HG02759 (cell line): ENCODE measurements at regions not wholly inside any gene's neighbourhood (a gene's known extent, or its start where the extent isn't known, plus 50 kb on each side); places are given as distances from the start of the nearest gene placed in this dataset.
"Not testable (repeated sequence)": the region's sequence is repeated elsewhere in the genome, so short reads cannot be mapped to it uniquely, and the experiment has no call there.

Experiments used
- ATAC-seq: cut with Tn5 transposase; IDR thresholded peaks from one replicate; pipeline ENCODE4 v1.9.1; 2021; ENCODE audit warnings: mild to moderate bottlenecking, moderate library complexity; ENCODE audit not compliant: unreplicated experiment

GRCh38 chr1:222079566-222079965, 337.7 kb upstream of the DUSP10 start:
- ATAC-seq: no peak

DNA sequence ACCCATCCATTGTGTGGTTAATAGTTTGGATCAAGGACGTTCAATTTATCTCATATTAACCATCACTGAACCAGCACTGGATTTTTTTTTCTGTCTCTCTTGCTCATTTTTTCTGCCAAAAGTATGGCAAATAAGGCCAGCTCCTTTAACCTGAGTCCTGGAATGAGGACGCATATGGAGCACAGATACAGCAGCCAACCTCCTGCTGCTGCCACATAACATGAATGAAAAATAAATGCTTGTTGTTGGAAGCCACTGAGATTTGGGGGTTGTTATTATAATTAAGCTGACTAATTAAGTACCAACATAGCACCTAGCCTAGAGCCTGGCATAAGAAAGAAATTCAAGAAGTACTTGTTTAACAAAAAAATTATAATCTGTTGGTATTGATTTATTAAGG, 335.3 kb upstream of the DUSP10 start:
- ATAC-seq: no peak

DNA sequence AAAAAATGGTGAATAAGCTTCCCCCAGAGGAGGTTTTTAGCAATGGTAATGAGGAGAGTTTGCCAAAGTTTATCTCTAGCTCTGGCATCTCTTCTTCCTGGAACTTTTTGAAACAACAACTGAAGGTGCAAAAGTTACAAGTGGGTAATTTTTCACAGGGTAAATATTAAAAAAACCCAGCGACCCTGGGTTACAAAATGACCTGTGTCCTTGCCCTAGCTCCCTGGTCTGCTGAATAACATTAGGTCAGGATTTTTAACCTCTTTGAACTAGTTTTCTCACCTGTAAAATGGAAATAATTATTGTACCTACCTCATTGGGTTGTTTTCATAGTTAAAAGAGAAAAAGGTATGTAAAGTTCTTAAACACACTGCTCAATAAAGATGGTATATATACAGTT, 332.4 kb upstream of the DUSP10 start:
- no peak for ATAC-seq

DNA sequence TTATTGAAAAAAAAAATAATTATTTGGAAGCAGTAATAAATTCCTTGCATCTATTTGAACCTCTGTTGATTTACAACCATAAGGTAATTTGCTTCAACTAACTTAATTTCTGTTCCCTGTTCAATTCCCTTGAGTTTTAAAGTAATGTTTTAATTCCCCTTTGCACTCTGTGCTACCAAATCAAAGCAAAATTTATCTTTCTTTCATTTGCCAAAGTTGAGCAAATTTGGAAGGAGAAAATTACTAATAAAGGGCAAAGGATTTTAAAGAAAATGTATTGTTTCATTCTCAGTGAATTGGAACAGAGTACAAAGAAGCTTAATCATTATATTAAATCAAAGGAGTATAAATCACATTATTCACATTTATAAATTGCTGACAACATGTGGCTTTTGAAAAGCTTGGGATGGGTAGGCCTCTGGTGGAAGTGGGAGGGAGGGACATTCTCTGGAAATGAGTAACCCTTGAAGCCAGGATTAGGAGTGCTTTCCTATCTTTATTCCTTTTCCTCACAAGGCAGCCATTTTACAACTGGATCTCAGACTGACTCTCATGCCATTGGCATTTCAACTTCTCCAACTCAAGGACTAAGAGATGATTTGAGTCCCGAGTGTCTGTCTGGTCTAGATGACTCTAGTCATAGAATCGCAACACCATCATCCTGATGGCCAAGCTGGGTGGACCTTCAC, 331.6 kb upstream of the DUSP10 start:
- no peak for ATAC-seq

DNA sequence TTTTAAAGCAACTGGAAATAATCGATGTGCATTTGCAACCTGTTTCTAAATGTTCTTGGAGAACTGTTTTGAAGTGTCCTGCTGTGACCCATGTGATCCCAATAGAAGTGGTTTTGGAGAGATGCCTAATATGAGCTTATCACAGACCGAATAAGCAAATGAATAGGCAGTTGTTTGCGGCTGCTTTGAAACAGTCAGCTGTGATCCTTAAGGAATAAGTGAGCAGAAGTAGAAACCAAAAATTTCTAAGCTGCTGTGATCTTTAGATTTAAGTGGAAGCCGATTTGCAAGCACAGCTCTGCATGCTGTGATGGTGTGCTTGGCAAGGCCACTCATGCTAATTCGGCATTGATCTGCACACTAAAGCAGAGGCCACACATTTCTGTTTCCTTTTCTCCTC, 329.5 kb upstream of the DUSP10 start:
- ATAC-seq: no peak

GRCh38 chr1:222068937-222069336, 327.0 kb upstream of the DUSP10 start:
- no peak for ATAC-seq

DNA sequence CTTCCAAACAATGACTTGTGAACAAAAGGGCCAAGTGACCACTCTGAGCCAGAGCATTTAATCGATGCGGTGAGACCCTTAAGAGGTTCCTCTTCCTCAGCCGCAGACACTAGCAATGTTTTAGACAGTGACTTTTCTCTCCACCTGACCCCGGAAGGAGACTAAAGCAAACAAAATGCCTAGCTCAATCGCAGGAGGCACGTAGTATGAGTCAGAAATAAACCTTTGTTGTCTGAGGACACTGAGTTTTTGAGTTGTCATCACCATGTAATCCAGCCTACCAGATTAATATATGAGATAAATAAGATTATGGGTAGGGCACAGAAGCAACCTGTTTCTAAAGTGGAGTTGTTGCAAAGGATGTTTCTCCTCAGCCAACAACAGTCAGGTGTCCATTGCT, 326.2 kb upstream of the DUSP10 start:
- no peak for ATAC-seq

- ATAC-seq: no peak
Observed at GRCh38 chr1:222066539-222066938, 324.6 kb upstream of the DUSP10 start.

GRCh38 chr1:222065234-222065633, 323.3 kb upstream of the DUSP10 start:
- no peak for ATAC-seq

DNA sequence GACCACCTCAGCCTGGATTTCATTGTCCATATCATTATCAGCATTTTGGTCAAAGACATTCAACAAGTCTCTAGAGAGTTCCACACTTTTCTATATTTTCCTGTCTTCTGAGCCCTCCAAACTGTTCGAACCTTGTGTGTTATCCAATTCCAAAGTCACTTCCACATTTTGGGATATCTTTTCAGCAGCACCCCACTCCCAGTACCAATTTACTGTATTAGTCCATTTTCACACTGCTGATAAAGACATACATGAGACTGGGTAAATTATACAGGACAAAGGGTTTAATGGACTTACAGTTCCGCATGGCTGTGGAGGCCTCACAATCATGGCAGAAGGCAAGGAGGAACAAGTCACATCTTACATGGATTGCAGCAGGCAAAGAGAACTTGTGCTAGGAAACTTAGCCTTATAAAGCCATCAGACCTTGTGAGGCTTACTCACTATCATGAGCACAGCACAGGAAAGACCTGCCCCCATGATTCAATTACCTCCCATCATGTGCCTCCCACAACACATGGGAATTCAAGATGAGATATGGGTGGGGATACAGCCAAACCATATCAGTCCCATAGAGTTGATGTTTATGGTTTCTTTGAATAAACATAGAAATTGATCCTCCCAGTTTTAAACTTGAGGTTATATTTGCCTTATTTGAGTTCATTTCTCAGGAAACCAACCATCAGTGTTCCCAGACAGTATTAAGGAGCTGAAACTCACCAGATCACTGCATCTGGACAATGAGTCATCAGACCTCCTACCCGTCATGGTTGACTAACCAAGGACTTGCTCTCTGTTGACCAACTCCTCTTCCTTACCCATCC, 322.7 kb upstream of the DUSP10 start:
- ATAC-seq: no peak

DNA sequence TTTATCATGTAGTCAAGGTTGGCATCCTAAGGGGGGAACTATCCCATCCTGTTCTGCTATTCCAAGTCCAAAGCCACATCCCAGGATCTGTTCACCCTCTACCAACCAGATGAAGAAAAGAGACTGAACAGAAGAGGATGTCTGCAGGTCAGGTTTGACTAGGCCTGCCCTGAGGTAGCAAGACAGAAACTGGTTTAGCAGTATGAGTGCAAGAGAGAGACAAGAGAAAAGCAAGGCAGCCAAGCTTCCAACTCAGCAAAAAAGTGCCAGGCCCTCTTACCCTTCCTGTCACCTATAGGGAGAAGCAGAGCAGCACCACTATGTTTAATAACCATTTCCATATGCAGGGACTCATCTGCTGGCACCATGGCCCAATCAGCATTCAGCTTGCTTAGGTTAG, 320.8 kb upstream of the DUSP10 start:
- ATAC-seq: no peak

- no peak for ATAC-seq
Observed at GRCh38 chr1:222061711-222062359, 319.9 kb upstream of the DUSP10 start.

- ATAC-seq: no peak
Observed at GRCh38 chr1:222060210-222060916, 318.5 kb upstream of the DUSP10 start.

- no peak for ATAC-seq
Observed at GRCh38 chr1:222058249-222058648, 316.4 kb upstream of the DUSP10 start.

GRCh38 chr1:222057162-222057561, 315.3 kb upstream of the DUSP10 start:
- ATAC-seq: no peak

GRCh38 chr1:222054416-222054815, 312.5 kb upstream of the DUSP10 start:
- ATAC-seq: no peak

DNA sequence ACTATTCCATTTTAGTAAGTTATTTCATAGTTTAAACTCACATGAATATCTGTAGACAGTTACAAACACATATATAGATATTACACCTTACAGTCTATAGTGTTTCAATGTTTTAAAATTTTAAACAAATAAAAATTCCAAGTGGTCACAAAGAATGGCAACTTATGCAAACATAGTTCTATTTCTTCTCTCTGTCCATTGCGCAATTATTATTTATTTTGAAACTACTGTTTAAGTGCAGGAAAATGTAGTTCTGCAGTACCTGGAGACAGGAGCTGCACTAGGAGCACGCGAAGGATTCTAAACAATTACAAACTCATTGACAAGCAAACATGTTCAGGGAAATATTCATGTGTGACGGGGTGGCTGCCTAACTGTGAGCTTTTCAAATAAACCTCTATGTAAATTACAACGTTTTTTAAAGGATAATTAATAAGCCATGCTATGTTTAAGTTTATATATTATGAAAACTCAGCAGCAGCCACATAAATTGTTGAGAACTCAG, 312.0 kb upstream of the DUSP10 start:
- ATAC-seq: no peak

- ATAC-seq: not testable (repeated sequence)
Observed at GRCh38 chr1:222051311-222051710, 309.4 kb upstream of the DUSP10 start.

GRCh38 chr1:222049661-222050060, 307.8 kb upstream of the DUSP10 start:
- not testable (repeated sequence) for ATAC-seq

GRCh38 chr1:222049176-222049575, 307.3 kb upstream of the DUSP10 start:
- ATAC-seq: no peak

DNA sequence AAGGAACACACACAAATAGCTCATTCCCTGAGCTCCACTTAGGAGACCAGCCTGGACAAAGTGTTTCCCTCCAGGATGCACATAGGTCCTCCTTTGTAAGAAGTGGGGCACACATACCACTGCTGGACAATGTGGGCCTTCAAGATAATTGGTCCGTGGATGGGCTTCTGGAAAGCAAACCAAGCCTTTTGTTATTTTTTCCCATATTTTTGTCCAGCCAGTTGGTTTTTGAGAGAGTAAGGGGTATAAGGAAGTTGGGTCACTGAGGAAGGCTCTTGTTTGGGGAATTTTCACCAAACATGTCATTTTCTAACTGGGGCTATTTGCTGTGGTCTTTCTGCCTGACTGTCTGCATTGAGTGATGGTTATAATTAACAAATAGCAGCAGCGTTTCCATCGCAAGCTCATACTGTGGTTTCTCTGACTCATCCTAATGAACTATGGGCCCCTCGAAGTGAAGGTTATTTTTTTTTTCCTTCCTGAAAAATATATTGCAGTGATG, 306.3 kb upstream of the DUSP10 start:
- ATAC-seq: peak; percentile 87
